Endothelial cell of umbilical vein (primary cell): ENCODE measurements at regions not wholly inside any gene's neighbourhood (a gene's known extent, or its start where the extent isn't known, plus 50 kb on each side); places are given as distances from the start of the nearest gene placed in this dataset.

Experiments
- EZH2 ChIP-seq: IDR thresholded peaks from 2 replicates; pipeline ENCODE4 v1.6.1; 2012; ENCODE audit warnings: borderline replicate concordance, low read depth, mild to moderate bottlenecking, moderate library complexity, low read length, inconsistent platforms; ENCODE audit not compliant: severe bottlenecking
- FOS ChIP-seq: IDR thresholded peaks from 2 replicates; pipeline ENCODE4 v1.6.1; 2011; ENCODE audit warnings: mild to moderate bottlenecking, low read length, moderate library complexity, borderline replicate concordance; ENCODE audit not compliant: insufficient read depth
- GATA2 ChIP-seq: IDR thresholded peaks from 2 replicates; pipeline ENCODE4 v1.7.0; 2011; ENCODE audit warnings: low read depth, mild to moderate bottlenecking, moderate library complexity, mixed read lengths, low read length; ENCODE audit not compliant: insufficient read length, insufficient read depth
- JUN ChIP-seq: IDR thresholded peaks from 2 replicates; pipeline ENCODE4 v1.6.1; 2011; ENCODE audit warnings: borderline replicate concordance, low read depth; ENCODE audit not compliant: insufficient read length, insufficient read depth
- MAX ChIP-seq: IDR thresholded peaks from 2 replicates; pipeline ENCODE4 v1.6.1; 2011; ENCODE audit not compliant: insufficient read depth, insufficient read length
- MYC ChIP-seq: IDR thresholded peaks from one replicate; pipeline ENCODE4 v1.6.1; 2011; ENCODE audit warnings: mild to moderate bottlenecking, low read depth, low read length
- POLR2A ChIP-seq: IDR thresholded peaks from 2 replicates; pipeline ENCODE4 v1.6.1; 2012; ENCODE audit warnings: low read depth, mild to moderate bottlenecking, control low read depth, low read length
- POLR2AphosphoS5 ChIP-seq: IDR thresholded peaks from 2 replicates; pipeline ENCODE4 v1.6.1; 2012; ENCODE audit warnings: low read depth, mild to moderate bottlenecking, control low read depth, low read length, moderate library complexity; ENCODE audit not compliant: insufficient read depth
- TF ChIP-seq, protein P1 (sequence below), 2 donors: IDR thresholded peaks; 1 replicate in 1 of 2; 2 replicates in 1 of 2; pipeline ENCODE4 v1.5.1; 2011; ENCODE audit warnings: low read length in 2 of 2, mild to moderate bottlenecking in 2 of 2, moderate library complexity in 2 of 2, control low read depth in 1 of 2, inconsistent platforms in 1 of 2, low read depth in 1 of 2; ENCODE audit not compliant: insufficient read depth in 1 of 2; ENCODE audit errors: extremely low read depth in 1 of 2

GRCh38 chr4:131192318-131192717 lies 1956.8 kb upstream of the PCDH10 start:
- no peak for TF ChIP-seq MAX
- TF ChIP-seq EZH2 = no peak
- TF ChIP-seq, protein P1, sequence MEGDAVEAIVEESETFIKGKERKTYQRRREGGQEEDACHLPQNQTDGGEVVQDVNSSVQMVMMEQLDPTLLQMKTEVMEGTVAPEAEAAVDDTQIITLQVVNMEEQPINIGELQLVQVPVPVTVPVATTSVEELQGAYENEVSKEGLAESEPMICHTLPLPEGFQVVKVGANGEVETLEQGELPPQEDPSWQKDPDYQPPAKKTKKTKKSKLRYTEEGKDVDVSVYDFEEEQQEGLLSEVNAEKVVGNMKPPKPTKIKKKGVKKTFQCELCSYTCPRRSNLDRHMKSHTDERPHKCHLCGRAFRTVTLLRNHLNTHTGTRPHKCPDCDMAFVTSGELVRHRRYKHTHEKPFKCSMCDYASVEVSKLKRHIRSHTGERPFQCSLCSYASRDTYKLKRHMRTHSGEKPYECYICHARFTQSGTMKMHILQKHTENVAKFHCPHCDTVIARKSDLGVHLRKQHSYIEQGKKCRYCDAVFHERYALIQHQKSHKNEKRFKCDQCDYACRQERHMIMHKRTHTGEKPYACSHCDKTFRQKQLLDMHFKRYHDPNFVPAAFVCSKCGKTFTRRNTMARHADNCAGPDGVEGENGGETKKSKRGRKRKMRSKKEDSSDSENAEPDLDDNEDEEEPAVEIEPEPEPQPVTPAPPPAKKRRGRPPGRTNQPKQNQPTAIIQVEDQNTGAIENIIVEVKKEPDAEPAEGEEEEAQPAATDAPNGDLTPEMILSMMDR (IDR thresholded peaks at IDR 0.05; ENCODE audit: extremely low read depth in 1 of 2, insufficient read depth in 1 of 2, low read depth in 1 of 2, low read length in 2 of 2) = no peak
- no peak for TF ChIP-seq POLR2A
- no peak for TF ChIP-seq POLR2AphosphoS5
- TF ChIP-seq GATA2 = no peak
- no peak for TF ChIP-seq JUN
- TF ChIP-seq MYC = no peak
- TF ChIP-seq FOS = no peak
